HG02798 (cell line): ENCODE measurements at regions not wholly inside any gene's neighbourhood (a gene's known extent, or its start where the extent isn't known, plus 50 kb on each side); places are given as distances from the start of the nearest gene placed in this dataset.

Source experiments
- ATAC-seq: cut with Tn5 transposase; IDR thresholded peaks from one replicate; pipeline ENCODE4 v1.9.1; 2021; ENCODE audit warnings: mild to moderate bottlenecking; ENCODE audit not compliant: unreplicated experiment, poor library complexity

DNA sequence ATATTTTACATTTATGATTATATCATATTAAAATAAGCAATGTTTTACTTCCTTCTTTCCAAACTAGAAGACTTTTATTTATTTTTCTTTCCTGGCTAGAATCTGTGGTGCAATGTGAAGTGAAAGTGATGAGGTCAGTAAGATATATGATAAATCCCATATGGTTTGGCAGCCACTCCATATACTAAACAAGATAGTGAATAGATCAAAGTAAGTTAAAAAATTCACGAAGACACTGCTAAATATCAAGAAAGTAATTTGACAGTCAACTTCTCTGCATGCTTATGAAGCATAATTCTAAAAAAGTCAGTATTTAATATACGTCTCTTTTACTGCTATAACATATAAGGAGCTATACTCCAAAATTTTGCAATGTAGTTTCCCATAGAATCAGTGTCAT, 972.8 kb downstream of the DTWD2 start:
- ATAC-seq = no peak

DNA sequence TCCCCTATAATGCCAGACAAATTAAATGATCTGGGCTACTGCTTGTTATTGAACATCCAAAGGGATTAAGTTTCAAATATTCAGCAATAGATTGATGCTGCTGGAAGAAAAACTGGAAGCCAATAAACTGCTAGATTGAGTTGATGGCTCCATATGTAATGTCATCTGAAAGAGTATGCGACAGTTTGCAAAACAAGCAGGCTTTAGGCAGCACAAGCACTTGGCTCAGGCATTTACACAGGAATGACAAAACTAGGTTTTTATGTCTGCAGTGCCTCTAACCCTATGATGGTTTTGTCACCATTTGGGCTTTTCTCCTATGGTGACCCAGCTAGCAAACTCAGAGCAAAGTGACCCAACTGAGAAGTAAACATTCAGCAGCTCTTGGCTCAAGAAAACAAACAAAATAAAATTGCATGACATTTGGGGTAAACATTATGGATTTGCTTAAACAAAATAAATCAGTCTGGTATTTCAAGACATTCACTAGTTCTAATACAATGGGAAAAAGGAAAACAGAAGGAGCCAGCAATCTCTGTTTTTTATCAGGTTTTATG, 978.5 kb downstream of the DTWD2 start:
- ATAC-seq = no peak

DNA sequence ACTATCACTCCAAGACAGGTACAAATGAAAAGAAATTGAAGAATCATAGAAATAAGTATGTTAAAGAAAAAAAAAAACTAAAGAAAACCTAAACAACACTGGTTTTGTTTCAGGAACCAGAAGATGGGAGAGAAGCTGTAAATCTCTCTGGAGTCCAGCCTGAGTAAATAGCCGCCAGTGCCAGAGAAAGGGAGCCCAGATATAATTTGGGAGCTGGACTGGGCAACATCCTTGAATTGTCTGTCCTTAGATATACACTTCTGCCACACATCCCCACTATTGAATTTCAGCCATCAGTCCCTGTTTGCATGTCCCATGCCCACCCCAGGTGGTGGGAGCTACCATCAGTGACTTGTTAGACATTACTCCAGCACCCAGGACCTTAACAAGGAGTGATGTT, 979.6 kb downstream of the DTWD2 start:
- no peak for ATAC-seq

DNA sequence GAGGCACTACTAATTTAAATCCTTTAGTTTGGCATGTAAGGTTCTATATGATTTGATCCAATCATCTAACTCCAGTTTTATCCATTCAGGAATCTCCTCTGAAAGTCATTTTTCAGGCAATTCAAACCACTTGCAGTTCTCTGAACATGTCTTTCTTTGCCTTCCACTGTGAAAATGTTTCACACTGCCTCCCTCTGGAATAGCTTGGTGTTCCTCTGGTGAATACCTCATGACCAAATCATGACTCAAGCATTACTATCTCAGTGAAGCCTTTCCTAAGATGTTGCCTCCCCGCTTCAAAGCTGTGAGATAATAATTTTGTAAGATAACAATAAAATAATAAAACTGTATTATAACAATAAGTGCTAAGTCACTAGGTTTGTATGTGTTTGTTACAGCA, 981.1 kb downstream of the DTWD2 start:
- ATAC-seq = no peak

DNA sequence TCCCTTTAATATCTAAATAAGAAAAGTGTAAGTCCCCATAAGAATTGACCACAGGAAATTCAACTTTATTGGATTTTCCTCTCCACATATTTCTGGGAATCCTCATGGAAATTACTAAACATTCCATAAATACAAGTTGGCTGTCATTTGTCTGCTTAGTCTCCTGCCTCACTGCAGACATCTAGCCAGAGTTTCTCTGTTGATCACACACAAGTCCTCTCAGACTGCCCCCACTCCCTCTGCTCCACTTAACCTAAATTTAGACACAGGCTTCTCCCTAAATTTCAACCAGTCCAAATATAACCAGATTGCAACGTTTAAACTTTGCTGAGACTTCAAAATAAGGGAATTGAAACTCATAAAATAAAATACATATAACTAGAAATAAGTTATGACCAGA, 982.1 kb downstream of the DTWD2 start:
- ATAC-seq = no peak

DNA sequence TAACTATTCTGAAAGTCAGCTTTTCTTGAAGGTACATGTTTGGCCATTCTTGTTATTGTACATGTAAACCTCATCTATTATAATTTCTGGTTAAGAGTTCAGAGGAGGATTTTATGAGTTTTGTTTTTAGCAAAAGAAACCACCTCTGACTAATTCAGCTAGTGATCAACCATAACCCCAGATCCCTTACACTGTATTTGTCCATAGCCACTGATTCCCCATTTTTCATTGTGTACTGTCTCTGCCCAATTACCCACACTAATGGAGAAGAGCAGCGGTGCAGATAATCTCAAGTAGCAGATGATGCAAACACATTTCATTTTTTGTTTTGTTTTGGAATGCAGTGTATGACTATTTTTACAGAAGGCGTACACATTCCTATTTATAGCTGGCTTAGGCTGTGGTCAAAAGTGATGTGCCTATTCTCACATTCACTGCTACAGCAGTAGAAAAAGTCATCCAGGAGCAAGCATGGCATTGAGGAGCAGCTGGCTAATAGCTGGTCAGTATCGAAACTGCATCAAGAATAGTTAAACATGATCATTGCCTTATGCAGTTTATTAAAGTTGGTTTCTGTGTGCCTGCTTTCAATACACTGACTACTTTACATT, 988.3 kb downstream of the DTWD2 start:
- ATAC-seq = peak; percentile 63

DNA sequence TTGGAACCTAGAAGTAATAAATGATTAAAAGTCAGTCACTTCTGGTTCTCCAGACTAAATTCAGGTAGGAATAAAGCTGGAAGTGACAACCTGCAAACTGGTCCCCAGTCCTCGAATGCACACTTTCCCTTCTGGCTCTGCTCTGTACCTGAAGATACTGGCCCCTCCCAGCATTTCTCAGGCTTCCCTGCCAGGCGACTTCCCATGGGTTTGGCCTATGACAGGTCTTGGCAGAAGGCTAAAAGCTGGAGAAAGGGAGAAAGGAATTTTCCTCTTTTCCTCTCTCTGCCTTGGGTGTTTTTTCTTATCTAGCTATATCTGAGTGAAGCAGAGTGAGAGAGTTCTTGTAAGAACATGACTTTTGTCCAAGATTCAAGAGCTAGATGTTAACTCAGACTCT, 1005.7 kb downstream of the DTWD2 start:
- ATAC-seq = no peak

GRCh38 chr5:117973785-117974184, 1014.6 kb downstream of the DTWD2 start:
- no peak for ATAC-seq

- ATAC-seq = no peak
These were observed 1032.5 kb downstream of the DTWD2 start for GRCh38 chr5:117955831-117956230.

DNA sequence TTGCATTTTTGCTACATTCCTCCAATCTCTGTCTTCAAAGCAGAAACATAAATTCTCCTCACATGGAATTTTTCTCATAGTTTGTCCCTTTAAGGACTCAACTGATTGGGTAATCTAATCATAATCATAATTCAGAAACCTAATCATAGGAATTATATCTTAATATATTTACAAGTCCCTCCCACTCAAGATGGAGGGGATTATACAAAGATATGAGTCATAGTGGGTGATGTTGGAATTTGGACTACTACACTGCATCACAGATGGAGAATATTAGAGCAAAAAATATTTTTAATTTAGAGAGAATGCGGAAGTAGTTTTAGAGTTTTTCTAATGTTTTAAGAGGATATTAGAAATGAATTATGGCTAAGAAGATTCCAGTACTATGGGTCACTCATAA, 1034.0 kb downstream of the DTWD2 start:
- ATAC-seq = no peak

GRCh38 chr5:117953272-117953671, 1035.1 kb downstream of the DTWD2 start:
- ATAC-seq = no peak

- no peak for ATAC-seq
These were observed 1040.5 kb downstream of the DTWD2 start for GRCh38 chr5:117947836-117948235.

- no peak for ATAC-seq
These were observed 1041.2 kb downstream of the DTWD2 start for GRCh38 chr5:117947121-117947520.

- ATAC-seq = no peak
These were observed 1043.1 kb downstream of the DTWD2 start for GRCh38 chr5:117945258-117945657.

GRCh38 chr5:117943541-117943940, 1044.8 kb downstream of the DTWD2 start:
- ATAC-seq = no peak

- ATAC-seq = no peak
These were observed 1045.4 kb downstream of the DTWD2 start for GRCh38 chr5:117942861-117943519.

DNA sequence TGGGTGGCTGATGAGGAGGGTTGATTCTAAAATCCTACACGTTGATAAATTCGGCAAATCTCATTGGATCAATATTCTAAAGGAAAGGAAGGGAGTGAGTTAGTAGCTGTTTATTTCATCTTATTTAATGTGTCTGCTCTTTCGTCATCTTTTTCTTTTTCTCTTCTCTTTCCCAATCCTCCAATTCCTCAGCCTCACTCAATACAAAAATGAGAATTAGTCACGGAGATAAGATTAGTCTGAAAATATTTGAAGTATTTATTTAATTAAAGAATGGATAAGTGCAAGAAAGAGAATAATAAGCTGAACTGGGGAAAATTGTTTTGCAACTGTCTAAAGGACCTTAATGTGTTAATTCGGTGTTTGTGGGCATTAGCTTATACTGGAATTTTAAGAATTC, 1095.1 kb downstream of the DTWD2 start:
- no peak for ATAC-seq

DNA sequence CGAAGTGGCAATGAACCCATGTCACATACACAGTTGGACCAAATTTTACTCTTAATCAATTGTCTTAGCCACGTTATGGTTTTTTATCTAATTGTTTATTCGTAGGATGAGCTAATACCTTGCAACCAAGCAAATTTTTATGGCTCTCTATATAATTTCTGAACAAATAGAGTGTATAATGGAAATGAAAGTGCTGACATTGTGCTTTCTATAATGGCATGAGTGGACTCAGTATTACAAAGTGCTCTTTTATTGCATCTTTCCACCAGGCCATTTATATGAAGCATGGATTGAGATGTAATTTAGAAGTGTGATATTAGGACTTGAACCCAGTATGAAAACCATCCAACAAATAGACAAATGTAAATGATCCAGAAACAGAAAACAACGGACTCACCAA, 1096.0 kb downstream of the DTWD2 start:
- ATAC-seq = no peak

- no peak for ATAC-seq
These were observed 1098.8 kb downstream of the DTWD2 start for GRCh38 chr5:117889596-117889995.

- ATAC-seq = peak; percentile 91
These were observed 1099.7 kb downstream of the DTWD2 start for GRCh38 chr5:117888688-117889087.

DNA sequence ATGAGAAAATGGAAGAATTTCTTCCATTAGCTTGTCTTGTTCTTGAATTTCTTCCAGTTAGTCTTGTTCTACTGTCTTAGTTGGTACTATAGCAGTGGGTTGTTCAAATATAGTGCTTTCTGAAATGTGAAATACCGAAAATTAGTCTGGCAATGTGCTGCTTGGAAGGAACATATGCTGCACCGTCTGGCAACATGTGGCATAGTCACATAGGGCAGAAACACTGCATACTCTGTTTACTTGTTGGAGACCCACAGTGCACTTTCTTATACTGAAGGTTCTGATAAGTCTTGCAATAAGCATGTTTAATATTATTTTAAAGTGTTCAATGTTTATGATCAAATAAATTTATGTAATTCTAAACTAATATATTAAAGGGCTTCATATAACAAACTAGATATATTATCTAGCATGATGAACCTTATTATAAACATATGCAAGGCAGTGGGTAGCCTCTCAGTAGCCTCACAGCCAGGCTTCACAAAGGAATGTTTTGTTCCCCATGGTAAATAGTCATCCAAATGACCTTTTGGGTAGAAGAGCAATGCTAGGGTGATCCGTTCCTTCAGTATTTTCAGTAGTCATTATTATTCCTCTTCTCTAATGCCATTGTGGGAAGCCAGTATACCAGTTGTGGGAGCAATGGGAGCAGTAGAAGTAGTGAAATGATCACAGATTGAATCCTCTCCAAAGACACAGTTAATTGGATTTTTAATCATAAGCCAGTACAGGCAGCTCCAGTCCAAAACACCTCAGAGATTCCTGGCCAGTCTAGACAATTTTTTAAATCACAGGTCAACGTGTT, 1106.7 kb downstream of the DTWD2 start:
- no peak for ATAC-seq
